HEK293 (cell line): ENCODE measurements at regions not wholly inside any gene's neighbourhood (a gene's known extent, or its start where the extent isn't known, plus 50 kb on each side); places are given as distances from the start of the nearest gene placed in this dataset.

ENCODE experiments used
- CTCF ChIA-PET: fragments of 350-600 bp; formaldehyde crosslinking; extraction: SDS; loops from one replicate; lab custom pipeline; 2021; ENCODE audit warnings: antibody characterized with exemption; lab: Yijun Ruan, JAX
- POLR2A ChIA-PET: fragments of 300-600 bp; formaldehyde crosslinking; extraction: SDS; loops from one replicate; lab custom pipeline; 2020; ENCODE audit warnings: antibody characterized with exemption, inconsistent platforms; lab: Yijun Ruan, JAX
- H3K27ac ChIP-seq: fragments of 200-500 bp; sonication (Bioruptor generic); 2 replicates; pipeline ENCODE4 v1.5.1; 2014; ENCODE audit warnings: low read depth, low read length, control low read depth, inconsistent platforms; ENCODE audit errors: extremely low read depth
- H3K36me3 ChIP-seq, 2 experiments: fragments of 200-500 bp in 1 of 2; sonication (Bioruptor generic) in 1 of 2; 1 replicate in 1 of 2; 2 replicates in 1 of 2; pipeline ENCODE4 v1.5.1; 2014 to 2017; ENCODE audit warnings: inconsistent platforms in 2 of 2, low read length in 2 of 2; ENCODE audit not compliant: control insufficient read depth in 2 of 2, insufficient read depth in 1 of 2
- H3K4me1 ChIP-seq: fragments of 200-500 bp; sonication (Bioruptor generic); 2 replicates; pipeline ENCODE4 v1.5.1; 2014; ENCODE audit warnings: mild to moderate bottlenecking, low read length, inconsistent platforms; ENCODE audit not compliant: control insufficient read depth, insufficient read depth
- H3K4me3 ChIP-seq: 2 replicates; pipeline ENCODE4 v1.5.1; 2011; ENCODE audit warnings: low read depth, mild to moderate bottlenecking, control low read depth, low read length, moderate library complexity
- H3K9me3 ChIP-seq: fragments of 200-500 bp; sonication (Bioruptor generic); 2 replicates; pipeline ENCODE4 v1.5.1; 2014; ENCODE audit warnings: low read depth, low read length, inconsistent platforms; ENCODE audit not compliant: control insufficient read depth, insufficient read depth
- FEZF1 ChIP-seq: fragments of 450-650 bp; formaldehyde crosslinking; IDR thresholded peaks from 2 replicates; pipeline ENCODE4 v1.5.1; 2016; ENCODE audit warnings: missing biosample characterization, missing genetic modification characterization
- HIC1 ChIP-seq: fragments of 450-650 bp; formaldehyde crosslinking; IDR thresholded peaks from 2 replicates; pipeline ENCODE4 v1.5.1; 2016; ENCODE audit warnings: missing biosample characterization, missing genetic modification characterization
- OSR2 ChIP-seq: fragments of 450-650 bp; formaldehyde crosslinking; IDR thresholded peaks from 2 replicates; pipeline ENCODE4 v1.5.1; 2016; ENCODE audit warnings: missing biosample characterization, missing genetic modification characterization
- OVOL3 ChIP-seq: fragments of 450-650 bp; formaldehyde crosslinking; IDR thresholded peaks from 2 replicates; pipeline ENCODE4 v1.5.1; 2016; ENCODE audit warnings: missing biosample characterization, missing genetic modification characterization
- SALL2 ChIP-seq: fragments of 450-650 bp; formaldehyde crosslinking; IDR thresholded peaks from 2 replicates; pipeline ENCODE4 v1.5.0; 2017; ENCODE audit warnings: missing biosample characterization, mild to moderate bottlenecking, missing genetic modification characterization, borderline replicate concordance
- SP2 ChIP-seq: fragments of 450-650 bp; formaldehyde crosslinking; IDR thresholded peaks from 2 replicates; pipeline ENCODE4 v1.5.1; 2016; ENCODE audit warnings: missing biosample characterization, missing genetic modification characterization
- ZBTB20 ChIP-seq: fragments of 450-650 bp; formaldehyde crosslinking; IDR thresholded peaks from 2 replicates; pipeline ENCODE4 v1.5.1; 2016; ENCODE audit warnings: missing biosample characterization, missing genetic modification characterization
- ZEB2 ChIP-seq: fragments of 450-650 bp; formaldehyde crosslinking; IDR thresholded peaks from 2 replicates; pipeline ENCODE4 v1.5.1; 2016; ENCODE audit warnings: missing biosample characterization, missing genetic modification characterization
- ZNF112 ChIP-seq: fragments of 450-650 bp; formaldehyde crosslinking; IDR thresholded peaks from 2 replicates; pipeline ENCODE4 v1.5.0; 2017; ENCODE audit warnings: missing biosample characterization, missing genetic modification characterization
- ZNF23 ChIP-seq: fragments of 450-650 bp; formaldehyde crosslinking; IDR thresholded peaks from 2 replicates; pipeline ENCODE4 v1.5.1; 2016; ENCODE audit warnings: missing biosample characterization, missing genetic modification characterization, borderline replicate concordance
- ZNF335 ChIP-seq: fragments of 450-650 bp; formaldehyde crosslinking; conservative IDR thresholded peaks from 2 replicates; pipeline ENCODE4 v1.5.1; 2016; ENCODE audit warnings: missing biosample characterization, missing genetic modification characterization
- ZNF404 ChIP-seq: fragments of 450-650 bp; formaldehyde crosslinking; IDR thresholded peaks from 2 replicates; pipeline ENCODE4 v1.5.1; 2017; ENCODE audit warnings: missing biosample characterization, missing genetic modification characterization
- ZNF426 ChIP-seq: fragments of 450-650 bp; formaldehyde crosslinking; IDR thresholded peaks from 2 replicates; pipeline ENCODE4 v1.5.1; 2017; ENCODE audit warnings: missing biosample characterization, missing genetic modification characterization, mild to moderate bottlenecking, inconsistent platforms, moderate library complexity
- ZNF629 ChIP-seq: fragments of 450-650 bp; formaldehyde crosslinking; IDR thresholded peaks from 2 replicates; pipeline ENCODE4 v1.5.1; 2017; ENCODE audit warnings: missing biosample characterization, missing genetic modification characterization
- ZNF664 ChIP-seq: fragments of 450-650 bp; formaldehyde crosslinking; IDR thresholded peaks from 2 replicates; pipeline ENCODE4 v1.5.1; 2016; ENCODE audit warnings: missing biosample characterization, missing genetic modification characterization
- ZNF76 ChIP-seq: fragments of 450-650 bp; formaldehyde crosslinking; IDR thresholded peaks from 2 replicates; pipeline ENCODE4; 2016; ENCODE audit warnings: low read depth, missing biosample characterization, missing genetic modification characterization, borderline replicate concordance
- ZNF843 ChIP-seq: fragments of 450-650 bp; formaldehyde crosslinking; IDR thresholded peaks from 2 replicates; pipeline ENCODE4 v1.5.1; 2016; ENCODE audit warnings: missing biosample characterization, missing genetic modification characterization
- ZXDB ChIP-seq: fragments of 450-650 bp; formaldehyde crosslinking; IDR thresholded peaks from 2 replicates; pipeline ENCODE4 v1.5.1; 2016; ENCODE audit warnings: missing biosample characterization, missing genetic modification characterization
- TF ChIP-seq, protein P1 (sequence below): fragments of 450-650 bp; formaldehyde crosslinking; IDR thresholded peaks from 2 replicates; pipeline ENCODE4 v1.5.1; 2017; ENCODE audit warnings: missing biosample characterization, mild to moderate bottlenecking, missing genetic modification characterization, moderate library complexity
- TF ChIP-seq, protein P2 (sequence below): fragments of 450-650 bp; formaldehyde crosslinking; IDR thresholded peaks from 2 replicates; pipeline ENCODE4 v1.5.1; 2016; ENCODE audit warnings: missing biosample characterization, missing genetic modification characterization
- TF ChIP-seq, protein P3 (sequence below): fragments of 450-650 bp; formaldehyde crosslinking; IDR thresholded peaks from 2 replicates; pipeline ENCODE4 v1.5.1; 2017; ENCODE audit warnings: missing biosample characterization, missing genetic modification characterization
- TF ChIP-seq, protein P4 (sequence below): fragments of 450-650 bp; formaldehyde crosslinking; IDR thresholded peaks from 2 replicates; pipeline ENCODE4 v1.5.1; 2017; ENCODE audit warnings: missing biosample characterization, missing genetic modification characterization

DNA sequence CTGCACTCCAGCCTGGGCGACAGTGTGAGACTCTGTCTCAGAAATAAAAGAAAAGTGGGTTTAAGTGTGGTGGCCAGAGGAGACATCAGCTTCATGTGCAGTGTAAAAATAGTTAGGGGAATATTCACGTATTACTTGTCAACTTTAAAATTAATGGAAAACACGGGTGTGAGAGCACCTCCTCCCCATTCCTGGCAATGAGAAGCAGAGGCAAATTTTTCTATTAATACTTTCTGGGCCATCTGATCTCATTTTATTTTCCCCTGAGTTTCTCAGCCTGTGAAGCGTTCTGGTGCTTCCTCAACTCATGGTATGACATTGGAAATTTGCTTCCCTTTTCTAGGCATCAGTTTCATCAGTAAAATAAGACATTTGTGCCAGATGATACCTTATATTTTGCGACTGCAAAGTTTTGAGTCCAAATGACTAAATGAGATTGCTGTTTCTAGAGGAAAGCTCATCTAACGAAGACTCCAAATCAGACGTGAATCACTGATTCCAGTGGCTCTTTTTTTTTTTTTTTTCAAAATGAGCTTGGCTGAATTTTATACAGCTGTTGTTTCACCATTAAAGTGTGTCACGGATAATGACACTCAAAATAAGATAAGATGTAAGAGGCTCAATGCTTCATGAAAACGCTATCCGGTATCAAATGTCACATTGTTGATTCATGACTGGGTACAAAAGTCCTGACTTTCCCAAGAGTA lies 104.6 kb downstream of the MSX2 start:
- Histone ChIP-seq H3K4me3 (no peak overlapping the region), H3K36me3 (no peaks in the 10 kb centered on the region), H3K27ac (no peak overlapping the region), H3K9me3 (no peaks in the 10 kb centered on the region), H3K4me1 (peaks cover 9% of the 10 kb centered on the region)
- no peak for TF ChIP-seq ZNF76
- peak; percentile 60 for TF ChIP-seq ZNF629 (tag by site-specific recombination)
- no peak for TF ChIP-seq ZNF335 (tag by site-specific recombination)
- TF ChIP-seq FEZF1 (tag by site-specific recombination) = peak; percentile 28; the same call in 1 of the 2 replicates
- 0 out of 2 replicates have a peak, but pooled peaks have one; percentile 19 for TF ChIP-seq HIC1 (tag by site-specific recombination)
- TF ChIP-seq, protein P1, sequence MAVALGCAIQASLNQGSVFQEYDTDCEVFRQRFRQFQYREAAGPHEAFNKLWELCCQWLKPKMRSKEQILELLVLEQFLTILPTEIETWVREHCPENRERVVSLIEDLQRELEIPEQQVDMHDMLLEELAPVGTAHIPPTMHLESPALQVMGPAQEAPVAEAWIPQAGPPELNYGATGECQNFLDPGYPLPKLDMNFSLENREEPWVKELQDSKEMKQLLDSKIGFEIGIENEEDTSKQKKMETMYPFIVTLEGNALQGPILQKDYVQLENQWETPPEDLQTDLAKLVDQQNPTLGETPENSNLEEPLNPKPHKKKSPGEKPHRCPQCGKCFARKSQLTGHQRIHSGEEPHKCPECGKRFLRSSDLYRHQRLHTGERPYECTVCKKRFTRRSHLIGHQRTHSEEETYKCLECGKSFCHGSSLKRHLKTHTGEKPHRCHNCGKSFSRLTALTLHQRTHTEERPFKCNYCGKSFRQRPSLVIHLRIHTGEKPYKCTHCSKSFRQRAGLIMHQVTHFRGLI (tag by site-specific recombination) = no peak
- TF ChIP-seq, protein P2, sequence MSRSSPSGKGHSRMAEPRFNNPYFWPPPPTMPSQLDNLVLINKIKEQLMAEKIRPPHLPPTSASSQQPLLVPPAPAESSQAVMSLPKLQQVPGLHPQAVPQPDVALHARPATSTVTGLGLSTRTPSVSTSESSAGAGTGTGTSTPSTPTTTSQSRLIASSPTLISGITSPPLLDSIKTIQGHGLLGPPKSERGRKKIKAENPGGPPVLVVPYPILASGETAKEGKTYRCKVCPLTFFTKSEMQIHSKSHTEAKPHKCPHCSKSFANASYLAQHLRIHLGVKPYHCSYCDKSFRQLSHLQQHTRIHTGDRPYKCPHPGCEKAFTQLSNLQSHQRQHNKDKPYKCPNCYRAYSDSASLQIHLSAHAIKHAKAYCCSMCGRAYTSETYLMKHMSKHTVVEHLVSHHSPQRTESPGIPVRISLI (tag by site-specific recombination) = peak; percentile 60; the same call in 1 of the 2 replicates
- TF ChIP-seq OSR2 (tag by site-specific recombination) = peak; percentile 21; the same call in 1 of the 2 replicates
- peak; percentile 40; the same call in 1 of the 2 replicates for TF ChIP-seq ZXDB (tag by site-specific recombination)
- TF ChIP-seq OVOL3 (tag by site-specific recombination) = peak; percentile 23; the same call in 1 of the 2 replicates
- TF ChIP-seq ZNF664 (tag by site-specific recombination) = peak; percentile 85
- peak; percentile 48; the same call in 1 of the 2 replicates for TF ChIP-seq ZNF843 (tag by site-specific recombination)
- TF ChIP-seq ZNF404 (tag by site-specific recombination) = no peak
- TF ChIP-seq, protein P3, sequence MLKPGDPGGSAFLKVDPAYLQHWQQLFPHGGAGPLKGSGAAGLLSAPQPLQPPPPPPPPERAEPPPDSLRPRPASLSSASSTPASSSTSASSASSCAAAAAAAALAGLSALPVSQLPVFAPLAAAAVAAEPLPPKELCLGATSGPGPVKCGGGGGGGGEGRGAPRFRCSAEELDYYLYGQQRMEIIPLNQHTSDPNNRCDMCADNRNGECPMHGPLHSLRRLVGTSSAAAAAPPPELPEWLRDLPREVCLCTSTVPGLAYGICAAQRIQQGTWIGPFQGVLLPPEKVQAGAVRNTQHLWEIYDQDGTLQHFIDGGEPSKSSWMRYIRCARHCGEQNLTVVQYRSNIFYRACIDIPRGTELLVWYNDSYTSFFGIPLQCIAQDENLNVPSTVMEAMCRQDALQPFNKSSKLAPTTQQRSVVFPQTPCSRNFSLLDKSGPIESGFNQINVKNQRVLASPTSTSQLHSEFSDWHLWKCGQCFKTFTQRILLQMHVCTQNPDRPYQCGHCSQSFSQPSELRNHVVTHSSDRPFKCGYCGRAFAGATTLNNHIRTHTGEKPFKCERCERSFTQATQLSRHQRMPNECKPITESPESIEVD (tag by site-specific recombination) = peak; percentile 19; the same call in 1 of the 2 replicates
- TF ChIP-seq ZEB2 = peak; percentile 65
- ChIA-PET CTCF (interaction anchor here (0.6 kb wide), 3 partner anchors 51 to 1354 kb away, joined by 4 to 5 read pairs (median 5); no protein-coding TSS in a partner anchor), POLR2A (no interaction called here)

DNA sequence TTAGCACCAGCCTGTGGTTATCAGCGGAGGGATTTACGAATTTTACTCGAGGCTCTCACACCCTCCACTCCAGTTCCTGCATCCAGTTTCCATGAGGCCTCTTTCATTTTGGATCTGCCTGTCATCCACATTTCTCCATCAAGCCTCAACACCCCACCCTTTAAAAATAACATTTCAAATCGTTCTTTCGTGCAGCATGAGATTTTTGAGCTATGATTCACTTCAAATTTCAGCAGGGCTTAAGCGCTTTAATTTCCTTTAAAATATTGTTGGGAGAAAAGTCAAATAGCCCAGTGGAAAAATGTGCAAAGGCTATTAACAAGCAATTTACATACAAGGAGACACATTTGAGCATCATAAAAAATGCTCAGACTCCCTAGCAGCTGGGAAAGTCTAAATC lies 103.2 kb downstream of the MSX2 start:
- TF ChIP-seq ZBTB20 (tag by site-specific recombination) = no peak
- TF ChIP-seq ZNF426 (tag by site-specific recombination) = no peak
- TF ChIP-seq, protein P4, sequence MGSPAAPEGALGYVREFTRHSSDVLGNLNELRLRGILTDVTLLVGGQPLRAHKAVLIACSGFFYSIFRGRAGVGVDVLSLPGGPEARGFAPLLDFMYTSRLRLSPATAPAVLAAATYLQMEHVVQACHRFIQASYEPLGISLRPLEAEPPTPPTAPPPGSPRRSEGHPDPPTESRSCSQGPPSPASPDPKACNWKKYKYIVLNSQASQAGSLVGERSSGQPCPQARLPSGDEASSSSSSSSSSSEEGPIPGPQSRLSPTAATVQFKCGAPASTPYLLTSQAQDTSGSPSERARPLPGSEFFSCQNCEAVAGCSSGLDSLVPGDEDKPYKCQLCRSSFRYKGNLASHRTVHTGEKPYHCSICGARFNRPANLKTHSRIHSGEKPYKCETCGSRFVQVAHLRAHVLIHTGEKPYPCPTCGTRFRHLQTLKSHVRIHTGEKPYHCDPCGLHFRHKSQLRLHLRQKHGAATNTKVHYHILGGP (tag by site-specific recombination) = no peak
- no peak for TF ChIP-seq SP2 (tag by site-specific recombination)
- no peak for TF ChIP-seq ZNF23 (tag by site-specific recombination)
- no peak for TF ChIP-seq ZNF112
- TF ChIP-seq SALL2 (tag by site-specific recombination) = no peak
- no peaks in the 10 kb centered on the region for H3K36me3 ChIP-seq
- ChIA-PET CTCF (interaction anchor here (1.0 kb wide), 1 partner anchor 515 kb away, joined by 3 read pairs; no protein-coding TSS in a partner anchor), POLR2A (no interaction called here)
- peaks cover 9% of the 10 kb centered on the region for H3K4me1 ChIP-seq
- no peak overlapping the region for H3K27ac ChIP-seq
- H3K9me3 ChIP-seq = no peaks in the 10 kb centered on the region
- H3K4me3 ChIP-seq = no peak overlapping the region
